ENCODE measurements at regions not wholly inside any gene's neighbourhood (a gene's known extent, or its start where the extent isn't known, plus 50 kb on each side); places are given as distances from the start of the nearest gene placed in this dataset.
A peak's percentile ranks its signal among the peaks of the same experiment; 100 is the strongest.

DNA sequence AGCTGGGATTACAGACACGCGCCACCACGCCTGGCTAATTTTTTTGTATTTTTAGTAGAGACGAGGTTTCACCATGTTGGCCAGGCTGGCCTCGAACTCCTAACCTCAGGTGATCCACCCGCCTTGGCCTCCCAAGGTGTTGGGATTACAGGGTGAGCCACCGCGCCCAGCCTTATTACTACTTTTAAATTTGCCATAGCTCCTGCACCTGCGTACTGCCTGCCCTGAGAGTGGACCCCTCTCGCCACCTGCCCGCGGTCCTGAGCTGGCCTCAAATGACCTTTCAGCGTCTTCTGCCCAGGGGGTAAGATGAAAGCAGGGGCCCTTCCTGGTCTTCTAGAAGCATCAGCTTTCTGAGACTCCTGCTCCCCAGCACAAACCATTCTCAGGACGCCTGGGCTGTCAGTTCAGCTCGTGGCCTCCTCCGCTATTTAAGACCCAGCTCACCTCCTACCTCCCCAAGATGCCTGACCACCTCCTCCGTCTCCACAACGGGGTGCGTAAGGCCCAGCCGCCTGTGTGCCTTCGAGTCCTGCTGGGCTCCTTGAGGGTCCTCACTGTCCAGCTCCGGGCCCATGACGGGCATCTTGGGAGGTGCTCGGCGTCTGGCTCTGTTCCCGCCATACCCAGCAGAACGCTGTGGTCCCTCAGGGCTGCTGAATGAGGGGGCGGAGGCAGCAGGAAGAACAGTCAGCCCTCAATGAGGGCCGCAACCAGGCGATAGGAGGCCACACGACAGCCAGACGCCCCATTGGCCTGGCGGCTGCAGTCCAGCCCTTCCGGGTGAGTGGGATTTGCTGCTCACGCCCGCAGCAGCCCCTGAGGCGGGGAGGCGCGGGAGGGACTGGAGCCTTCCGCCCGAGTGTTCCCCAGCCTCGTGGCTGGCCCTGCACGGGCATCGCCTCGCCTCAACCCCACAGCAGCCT is 266.6 kb downstream of the TFCP2L1 start:
- Histone ChIP-seq H3K36me3 (no peaks in the 10 kb centered on the region), H3K4me3 (peak overlapping the region in 2 of 4 donors; percentile 26 to 33), H3K27me3 (no peaks in the 10 kb centered on the region), H3K9me3 (peaks cover 0 to 12% (median 3%) of the 10 kb centered on the region in 4 donors), H3K4me1 (peaks cover 0 to 19% (median 2%) of the 10 kb centered on the region in 4 donors), H3K27ac (peak overlapping the region in 3 of 4 donors; percentile 41 to 77 (median 68))
- peak in 1 of 2 donors; percentile 30 for DNase-seq (ENCODE audit: low spot score in 2 of 2)
- TF ChIP-seq POLR2A (IDR thresholded peaks at IDR 0.05) = peak in 1 of 2 donors; percentile 16
- peak in 1 of 5 experiments; percentile 15 for TF ChIP-seq CTCF (IDR thresholded peaks at IDR 0.05)
- TF ChIP-seq EP300 (IDR thresholded peaks at IDR 0.05) = peak in 1 of 2 donors; percentile 31
- WGBS, 2 donors = 47 to 49% methylated on average over 45 of the region's 45 CpGs

- peak overlapping the region in 3 of 4 donors; percentile 41 to 77 (median 68) for H3K27ac ChIP-seq
- WGBS, 2 donors = 33 to 52% methylated on average over 8 to 12 of the region's 12 CpGs
- H3K4me3 ChIP-seq = peak overlapping the region in 2 of 4 donors; percentile 26 to 33
- TF ChIP-seq POLR2A (IDR thresholded peaks at IDR 0.05) (no peak), CTCF (IDR thresholded peaks at IDR 0.05) (no peak), EP300 (IDR thresholded peaks at IDR 0.05) (no peak)
- H3K27me3 ChIP-seq = no peaks in the 10 kb centered on the region
- no peaks in the 10 kb centered on the region for H3K36me3 ChIP-seq
- H3K9me3 ChIP-seq = peaks cover 0 to 7% (median 1%) of the 10 kb centered on the region in 4 donors
- no peak for DNase-seq (ENCODE audit: low spot score in 2 of 2)
- H3K4me1 ChIP-seq = peaks cover 0 to 19% (median 2%) of the 10 kb centered on the region in 4 donors
Observed at GRCh38 chr2:121019071-121019470, 265.9 kb downstream of the TFCP2L1 start.

DNA sequence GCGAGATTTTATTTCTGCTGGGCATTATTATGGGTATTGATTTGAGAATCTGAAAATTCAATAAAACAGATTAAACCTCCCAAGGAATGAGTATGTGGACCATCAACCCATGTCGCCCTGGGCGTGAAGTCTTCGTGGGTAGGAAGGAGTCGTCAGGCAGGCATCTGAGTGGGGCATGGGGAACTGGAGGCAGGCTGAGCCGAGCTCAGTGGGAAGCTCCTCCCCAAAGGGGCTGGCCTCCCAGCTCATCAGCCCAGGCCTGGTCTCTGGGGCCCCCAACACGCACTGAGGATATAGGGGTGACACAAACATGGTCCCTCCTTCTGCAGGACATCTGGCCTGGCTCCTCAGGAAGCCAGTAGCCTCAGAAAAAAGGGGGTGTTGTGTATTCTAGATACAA is 265.2 kb downstream of the TFCP2L1 start:
- DNase-seq (ENCODE audit: low spot score in 2 of 2) = no peak
- Histone ChIP-seq H3K36me3 (no peaks in the 10 kb centered on the region), H3K27ac (peak overlapping the region in 1 of 4 donors; percentile 77), H3K27me3 (no peaks in the 10 kb centered on the region), H3K9me3 (peaks cover 0 to 5% (median 0%) of the 10 kb centered on the region in 4 donors), H3K4me3 (no peak overlapping the region), H3K4me1 (peaks cover 0 to 19% (median 2%) of the 10 kb centered on the region in 4 donors)
- TF ChIP-seq CTCF (IDR thresholded peaks at IDR 0.05) (no peak), POLR2A (IDR thresholded peaks at IDR 0.05) (no peak), EP300 (IDR thresholded peaks at IDR 0.05) (no peak)
- WGBS, 2 donors = 70 to 85% methylated on average over 7 of the region's 7 CpGs

DNA sequence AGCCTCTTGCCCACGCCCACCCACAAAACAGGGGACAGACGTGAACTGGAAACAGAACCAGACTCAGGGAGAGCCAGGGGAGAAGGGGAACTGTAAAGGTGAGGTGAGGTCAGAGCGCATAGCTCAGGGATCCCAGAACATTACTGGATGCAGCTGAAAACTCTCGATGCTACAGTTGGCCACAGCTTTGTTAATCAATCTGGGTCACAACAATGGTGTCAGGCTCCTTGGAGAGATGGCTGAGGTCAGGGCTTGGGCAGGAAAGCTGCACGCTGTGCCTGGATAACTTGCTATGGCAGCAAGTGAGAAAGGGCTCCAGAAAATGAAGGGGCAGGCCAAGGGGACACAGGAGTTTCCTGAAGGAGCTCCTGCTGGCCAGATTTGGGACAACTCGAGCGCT is 263.3 kb downstream of the TFCP2L1 start:
- no peak overlapping the region for H3K27ac ChIP-seq
- no peaks in the 10 kb centered on the region for H3K36me3 ChIP-seq
- peaks cover 0 to 19% (median 2%) of the 10 kb centered on the region in 4 donors for H3K4me1 ChIP-seq
- no peaks in the 10 kb centered on the region for H3K9me3 ChIP-seq
- peak in 1 of 2 donors; percentile 1 for DNase-seq (ENCODE audit: low spot score in 2 of 2)
- 64 to 70% methylated on average over 7 of the region's 7 CpGs for WGBS, 2 donors
- no peak for TF ChIP-seq CTCF (IDR thresholded peaks at IDR 0.05)
- TF ChIP-seq POLR2A (IDR thresholded peaks at IDR 0.05) = no peak
- no peak for TF ChIP-seq EP300 (IDR thresholded peaks at IDR 0.05)
- no peaks in the 10 kb centered on the region for H3K27me3 ChIP-seq
- H3K4me3 ChIP-seq = no peak overlapping the region

DNA sequence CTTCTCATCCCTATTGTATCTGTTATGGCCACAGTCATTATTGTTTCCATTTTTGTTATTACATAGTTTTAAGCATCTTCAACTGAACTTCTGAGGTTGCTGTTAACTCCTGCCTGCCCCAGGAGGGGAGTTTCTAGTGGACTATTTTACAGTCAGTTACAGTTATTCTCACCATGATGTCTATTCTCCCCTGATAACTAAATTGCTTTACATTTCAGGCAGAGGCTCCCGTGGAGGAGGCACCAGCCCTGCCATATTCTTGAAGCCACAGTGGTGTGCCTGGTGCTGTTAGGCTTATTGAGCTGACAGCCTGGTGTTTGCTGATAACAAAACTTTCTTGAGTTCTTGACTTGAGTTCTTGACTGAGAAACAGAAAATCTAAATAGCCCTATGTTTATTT is 256.4 kb downstream of the TFCP2L1 start:
- Histone ChIP-seq H3K27ac (no peak overlapping the region), H3K36me3 (no peaks in the 10 kb centered on the region), H3K4me3 (no peak overlapping the region), H3K4me1 (no peaks in the 10 kb centered on the region), H3K9me3 (peaks cover 0 to 6% (median 0%) of the 10 kb centered on the region in 4 donors), H3K27me3 (no peaks in the 10 kb centered on the region)
- TF ChIP-seq POLR2A (IDR thresholded peaks at IDR 0.05) = no peak
- TF ChIP-seq EP300 (IDR thresholded peaks at IDR 0.05) = no peak
- no peak for TF ChIP-seq CTCF (IDR thresholded peaks at IDR 0.05)
- DNase-seq (ENCODE audit: low spot score in 2 of 2) = no peak
- WGBS, 2 donors = 19 to 31% methylated on average over 1 of the region's 1 CpG
